ENCODE measurements at regions not wholly inside any gene's neighbourhood (a gene's known extent, or its start where the extent isn't known, plus 50 kb on each side); places are given as distances from the start of the nearest gene placed in this dataset.

DNA sequence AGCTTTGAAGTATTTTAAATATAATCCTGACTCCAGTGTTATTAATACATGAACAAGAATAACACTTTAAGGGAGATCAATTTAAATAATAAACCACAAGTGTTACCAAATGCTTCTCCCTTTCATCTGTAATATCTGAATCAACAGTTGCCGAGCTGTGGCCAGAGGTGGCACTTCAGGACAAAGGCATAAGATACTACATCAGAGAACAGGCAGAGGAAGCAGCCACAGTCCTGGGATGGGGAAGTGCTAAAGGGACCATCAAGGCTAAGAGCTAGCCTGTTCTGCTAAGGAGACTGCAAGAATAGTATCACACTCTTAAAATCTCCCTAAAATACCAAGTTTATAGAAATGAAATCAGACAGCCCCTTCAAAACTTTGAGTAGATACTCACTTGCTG, 378.2 kb upstream of the PRKCQ start:
- no peak overlapping the region for H3T11ph ChIP-seq (ENCODE audit: low read length)
- no peaks in the 10 kb centered on the region for H3K27me3 ChIP-seq (ENCODE audit: insufficient read depth, low read length)
- no peak overlapping the region for H4K91ac ChIP-seq (ENCODE audit: insufficient read length, low read depth, low read length)
- H3K56ac ChIP-seq (ENCODE audit: insufficient read length, low read depth, low read length), result no peak overlapping the region
- no peak overlapping the region for H3K9ac ChIP-seq (ENCODE audit: extremely low read depth, insufficient read length, low read length)
- DNase-seq, result no peak
- no peak overlapping the region for H3K27ac ChIP-seq (ENCODE audit: insufficient read length, low read depth, low read length)
- H3K9me3 Mint-ChIP-seq, result no peaks in the 10 kb centered on the region
- no peak overlapping the region for H3K18ac ChIP-seq (ENCODE audit: insufficient read length, low read depth, low read length)
- TF ChIP-seq, protein P1, sequence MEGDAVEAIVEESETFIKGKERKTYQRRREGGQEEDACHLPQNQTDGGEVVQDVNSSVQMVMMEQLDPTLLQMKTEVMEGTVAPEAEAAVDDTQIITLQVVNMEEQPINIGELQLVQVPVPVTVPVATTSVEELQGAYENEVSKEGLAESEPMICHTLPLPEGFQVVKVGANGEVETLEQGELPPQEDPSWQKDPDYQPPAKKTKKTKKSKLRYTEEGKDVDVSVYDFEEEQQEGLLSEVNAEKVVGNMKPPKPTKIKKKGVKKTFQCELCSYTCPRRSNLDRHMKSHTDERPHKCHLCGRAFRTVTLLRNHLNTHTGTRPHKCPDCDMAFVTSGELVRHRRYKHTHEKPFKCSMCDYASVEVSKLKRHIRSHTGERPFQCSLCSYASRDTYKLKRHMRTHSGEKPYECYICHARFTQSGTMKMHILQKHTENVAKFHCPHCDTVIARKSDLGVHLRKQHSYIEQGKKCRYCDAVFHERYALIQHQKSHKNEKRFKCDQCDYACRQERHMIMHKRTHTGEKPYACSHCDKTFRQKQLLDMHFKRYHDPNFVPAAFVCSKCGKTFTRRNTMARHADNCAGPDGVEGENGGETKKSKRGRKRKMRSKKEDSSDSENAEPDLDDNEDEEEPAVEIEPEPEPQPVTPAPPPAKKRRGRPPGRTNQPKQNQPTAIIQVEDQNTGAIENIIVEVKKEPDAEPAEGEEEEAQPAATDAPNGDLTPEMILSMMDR (conservative IDR thresholded peaks at IDR 0.05), result no peak
- H3K9me3 ChIP-seq (ENCODE audit: control insufficient read depth, low read depth, low read length), result no peaks in the 10 kb centered on the region
- H4K20me1 ChIP-seq (ENCODE audit: control insufficient read depth, insufficient read depth, insufficient read length), result no peaks in the 10 kb centered on the region
- H2BK120ac ChIP-seq (ENCODE audit: low read depth, low read length, poor library complexity, severe bottlenecking), result no peak overlapping the region
- H4K5ac ChIP-seq (ENCODE audit: insufficient read length, low read depth, low read length), result no peak overlapping the region
- H3K27me3 Mint-ChIP-seq (ENCODE audit: low read depth), result peaks cover 2% of the 10 kb centered on the region; the same call in 1 of the 2 replicates
- no peak overlapping the region for H3K23ac ChIP-seq (ENCODE audit: insufficient read length, low read depth, low read length)
- no peaks in the 10 kb centered on the region for H3K23me2 ChIP-seq (ENCODE audit: insufficient read length, low read depth, low read length, poor library complexity, severe bottlenecking)
- no peak overlapping the region for H2BK5ac ChIP-seq (ENCODE audit: insufficient read length, low read length)
- no peak overlapping the region for H3K4me3 Mint-ChIP-seq
- peaks cover 5 to 8% of the 10 kb centered on the region in 2 experiments; a peak in 3 of 4 replicates for H3K4me1 Mint-ChIP-seq
- H3K14ac ChIP-seq (ENCODE audit: insufficient read depth, low read length), result no peak overlapping the region
- no peaks in the 10 kb centered on the region for H3K79me2 ChIP-seq (ENCODE audit: insufficient read depth, low read length)
- no peak overlapping the region for H2AFZ ChIP-seq (ENCODE audit: low read length)
- H2AK5ac ChIP-seq (ENCODE audit: insufficient read length, low read length), result no peak overlapping the region
- no peak overlapping the region for H2BK20ac ChIP-seq (ENCODE audit: low read depth, low read length, poor library complexity, severe bottlenecking)
- no peak overlapping the region for H4K8ac ChIP-seq (replicated peaks; ENCODE audit: insufficient read length, low read depth, low read length)
- no peaks in the 10 kb centered on the region for H3K79me1 ChIP-seq (ENCODE audit: insufficient read depth, low read depth, low read length, poor library complexity, severe bottlenecking)
- H3K4me1 ChIP-seq (ENCODE audit: insufficient read depth, low read length), result no peaks in the 10 kb centered on the region; the same call in 1 of the 2 replicates
- H2BK15ac ChIP-seq (ENCODE audit: low read depth, low read length), result no peak overlapping the region
- H2BK12ac ChIP-seq (ENCODE audit: insufficient read length, low read depth, low read length), result no peak overlapping the region
- H3K4me2 ChIP-seq (ENCODE audit: insufficient read depth, insufficient read length, low read length), result no peak overlapping the region
- WGBS (ENCODE audit: extremely low coverage, insufficient read length, low lambda C conversion rate), result no CpG with 5 or more reads among the region's 1 CpG
- H3K27ac Mint-ChIP-seq, result no peak overlapping the region; a peak in 1 of 7 replicates
- no peak overlapping the region for H3K4ac ChIP-seq (ENCODE audit: low read depth, low read length)
- no peaks in the 10 kb centered on the region for H3K36me3 Mint-ChIP-seq (ENCODE audit: insufficient read depth in 1 of 3, low read depth in 3 of 3)

Measured in H9 (cell line).